Neural progenitor cell (in vitro differentiated cells): ENCODE measurements at regions not wholly inside any gene's neighbourhood (a gene's known extent, or its start where the extent isn't known, plus 50 kb on each side); places are given as distances from the start of the nearest gene placed in this dataset.

Experiments
- DNase-seq: peaks from one replicate; pipeline ENCODE4 v3.0.0-alpha.2; 2016; ENCODE audit warnings: low spot score
- H2AFZ ChIP-seq: fragments of 200-600 bp; sonication (generic); replicated peaks from 2 replicates; pipeline ENCODE4 v1.6.1; 2016; ENCODE audit warnings: antibody characterized with exemption
- H3F3A ChIP-seq: fragments of 200-600 bp; sonication (generic); 2 replicates; pipeline ENCODE4 v1.6.1; 2016; ENCODE audit warnings: antibody characterized with exemption, low read depth
- H3K27ac ChIP-seq: fragments of 200-600 bp; sonication (generic); 2 replicates; pipeline ENCODE4 v1.5.1; 2016; ENCODE audit warnings: mild to moderate bottlenecking
- H3K27me3 ChIP-seq: fragments of 200-600 bp; sonication (generic); 2 replicates; pipeline ENCODE4 v1.6.1; 2016; ENCODE audit warnings: mild to moderate bottlenecking, moderate library complexity
- H3K36me3 ChIP-seq: fragments of 200-600 bp; sonication (generic); 2 replicates; pipeline ENCODE4 v1.5.1; 2016
- H3K4me1 ChIP-seq: fragments of 200-600 bp; sonication (generic); 2 replicates; pipeline ENCODE4 v1.6.1; 2016; ENCODE audit warnings: mixed run types
- H3K4me2 ChIP-seq: fragments of 200-600 bp; sonication (generic); 2 replicates; pipeline ENCODE4 v1.6.1; 2016
- H3K4me3 ChIP-seq: fragments of 200-600 bp; sonication (generic); 2 replicates; pipeline ENCODE4 v1.5.1; 2016
- H3K79me2 ChIP-seq: fragments of 200-600 bp; sonication (generic); 2 replicates; pipeline ENCODE4 v1.6.1; 2016; ENCODE audit warnings: low read depth
- H3K9ac ChIP-seq: fragments of 200-600 bp; sonication (generic); 2 replicates; pipeline ENCODE4 v1.6.1; 2016
- H3K9me3 ChIP-seq: fragments of 200-600 bp; sonication (generic); 2 replicates; pipeline ENCODE4 v1.5.1; 2016; ENCODE audit warnings: low read depth
- H4K20me1 ChIP-seq: fragments of 200-600 bp; sonication (generic); 2 replicates; pipeline ENCODE4 v1.6.1; 2016; ENCODE audit warnings: low read depth
- H3K27ac Mint-ChIP-seq: 3 replicates; pipeline ENCODE4 v1.8.0; 2021; ENCODE audit warnings: mixed read lengths
- H3K27me3 Mint-ChIP-seq: 2 replicates; pipeline ENCODE4 v1.8.0; 2022; ENCODE audit warnings: low read depth, mild to moderate bottlenecking, inconsistent platforms, moderate library complexity, mixed read lengths; ENCODE audit not compliant: insufficient read depth
- H3K36me3 Mint-ChIP-seq: 3 replicates; pipeline ENCODE4 v1.8.0; 2021; ENCODE audit warnings: mixed read lengths
- H3K4me1 Mint-ChIP-seq: 3 replicates; pipeline ENCODE4 v1.8.0; 2021; ENCODE audit warnings: mixed read lengths
- H3K4me3 Mint-ChIP-seq: 3 replicates; pipeline ENCODE4 v1.8.0; 2021; ENCODE audit warnings: mild to moderate bottlenecking, moderate library complexity, mixed read lengths
- H3K9me3 Mint-ChIP-seq: 3 replicates; pipeline ENCODE4 v1.8.0; 2020; ENCODE audit warnings: mixed read lengths
- EZH2 ChIP-seq: fragments of 200-600 bp; sonication (generic); IDR thresholded peaks from 2 replicates; pipeline ENCODE4 v1.6.1; 2017; ENCODE audit warnings: antibody characterized with exemption, mild to moderate bottlenecking, moderate library complexity
- EZH2phosphoT487 ChIP-seq: fragments of 200-600 bp; sonication (generic); IDR thresholded peaks from 2 replicates; pipeline ENCODE4 v1.6.1; 2017; ENCODE audit warnings: antibody characterized with exemption
- TF ChIP-seq, protein P1 (sequence below): fragments of 200-600 bp; sonication (generic); IDR thresholded peaks from 2 replicates; pipeline ENCODE4 v1.5.1; 2017; ENCODE audit warnings: antibody characterized with exemption, mild to moderate bottlenecking

DNA sequence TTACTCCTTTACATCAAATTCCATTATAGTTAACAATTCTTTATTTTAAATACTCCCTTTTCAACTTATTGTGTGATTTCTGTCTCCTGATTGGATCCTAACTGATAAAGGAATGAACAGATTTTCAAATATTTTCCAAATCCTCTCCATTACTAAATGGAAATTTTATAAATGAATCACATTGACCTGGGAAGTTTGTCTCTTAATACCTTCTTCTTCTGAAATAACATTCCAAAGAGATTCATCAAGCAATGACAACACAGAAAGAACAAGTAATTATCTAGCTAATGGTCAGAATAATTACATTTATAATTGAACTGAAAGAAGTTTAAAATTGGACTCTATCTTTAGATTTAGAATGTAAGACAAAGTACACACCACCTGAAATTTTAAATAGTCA, 515.4 kb upstream of the PTCHD4 start:
- H3K36me3 ChIP-seq, result no peaks in the 10 kb centered on the region
- no peaks in the 10 kb centered on the region for H3K9me3 ChIP-seq
- no peak for DNase-seq
- H3K4me2 ChIP-seq, result no peak overlapping the region
- no peak overlapping the region for H2AFZ ChIP-seq
- TF ChIP-seq EZH2phosphoT487 (no peak), EZH2 (no peak)
- TF ChIP-seq, protein P1, sequence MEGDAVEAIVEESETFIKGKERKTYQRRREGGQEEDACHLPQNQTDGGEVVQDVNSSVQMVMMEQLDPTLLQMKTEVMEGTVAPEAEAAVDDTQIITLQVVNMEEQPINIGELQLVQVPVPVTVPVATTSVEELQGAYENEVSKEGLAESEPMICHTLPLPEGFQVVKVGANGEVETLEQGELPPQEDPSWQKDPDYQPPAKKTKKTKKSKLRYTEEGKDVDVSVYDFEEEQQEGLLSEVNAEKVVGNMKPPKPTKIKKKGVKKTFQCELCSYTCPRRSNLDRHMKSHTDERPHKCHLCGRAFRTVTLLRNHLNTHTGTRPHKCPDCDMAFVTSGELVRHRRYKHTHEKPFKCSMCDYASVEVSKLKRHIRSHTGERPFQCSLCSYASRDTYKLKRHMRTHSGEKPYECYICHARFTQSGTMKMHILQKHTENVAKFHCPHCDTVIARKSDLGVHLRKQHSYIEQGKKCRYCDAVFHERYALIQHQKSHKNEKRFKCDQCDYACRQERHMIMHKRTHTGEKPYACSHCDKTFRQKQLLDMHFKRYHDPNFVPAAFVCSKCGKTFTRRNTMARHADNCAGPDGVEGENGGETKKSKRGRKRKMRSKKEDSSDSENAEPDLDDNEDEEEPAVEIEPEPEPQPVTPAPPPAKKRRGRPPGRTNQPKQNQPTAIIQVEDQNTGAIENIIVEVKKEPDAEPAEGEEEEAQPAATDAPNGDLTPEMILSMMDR, result no peak
- no peaks in the 10 kb centered on the region for H3K27me3 Mint-ChIP-seq
- no peak overlapping the region for H3K4me3 Mint-ChIP-seq
- H3K27ac Mint-ChIP-seq, result no peak overlapping the region
- no peaks in the 10 kb centered on the region for H4K20me1 ChIP-seq
- H3K79me2 ChIP-seq, result no peaks in the 10 kb centered on the region
- no peaks in the 10 kb centered on the region for H3K27me3 ChIP-seq
- H3F3A ChIP-seq, result no peaks in the 10 kb centered on the region
- H3K27ac ChIP-seq, result no peak overlapping the region
- no peaks in the 10 kb centered on the region for H3K36me3 Mint-ChIP-seq
- no peaks in the 10 kb centered on the region for H3K4me1 ChIP-seq
- H3K9ac ChIP-seq, result no peak overlapping the region
- no peak overlapping the region for H3K4me3 ChIP-seq
- no peaks in the 10 kb centered on the region for H3K9me3 Mint-ChIP-seq
- peaks cover 21% of the 10 kb centered on the region for H3K4me1 Mint-ChIP-seq

- no peaks in the 10 kb centered on the region for H3K9me3 ChIP-seq
- DNase-seq, result no peak
- H4K20me1 ChIP-seq, result no peaks in the 10 kb centered on the region
- no peak overlapping the region for H2AFZ ChIP-seq
- H3K4me3 Mint-ChIP-seq, result no peak overlapping the region
- H3F3A ChIP-seq, result no peaks in the 10 kb centered on the region
- H3K27ac Mint-ChIP-seq, result no peak overlapping the region
- H3K9ac ChIP-seq, result no peak overlapping the region
- no peak overlapping the region for H3K27ac ChIP-seq
- H3K27me3 Mint-ChIP-seq, result no peaks in the 10 kb centered on the region
- no peaks in the 10 kb centered on the region for H3K79me2 ChIP-seq
- H3K4me2 ChIP-seq, result no peak overlapping the region
- no peaks in the 10 kb centered on the region for H3K9me3 Mint-ChIP-seq
- peaks cover 23% of the 10 kb centered on the region for H3K4me1 Mint-ChIP-seq
- H3K36me3 ChIP-seq, result no peaks in the 10 kb centered on the region
- no peaks in the 10 kb centered on the region for H3K36me3 Mint-ChIP-seq
- no peaks in the 10 kb centered on the region for H3K27me3 ChIP-seq
- H3K4me1 ChIP-seq, result no peaks in the 10 kb centered on the region
- H3K4me3 ChIP-seq, result no peak overlapping the region
- TF ChIP-seq EZH2, result no peak
- no peak for TF ChIP-seq EZH2phosphoT487
These were observed 513.6 kb upstream of the PTCHD4 start for GRCh38 chr6:48624631-48625030.

DNA sequence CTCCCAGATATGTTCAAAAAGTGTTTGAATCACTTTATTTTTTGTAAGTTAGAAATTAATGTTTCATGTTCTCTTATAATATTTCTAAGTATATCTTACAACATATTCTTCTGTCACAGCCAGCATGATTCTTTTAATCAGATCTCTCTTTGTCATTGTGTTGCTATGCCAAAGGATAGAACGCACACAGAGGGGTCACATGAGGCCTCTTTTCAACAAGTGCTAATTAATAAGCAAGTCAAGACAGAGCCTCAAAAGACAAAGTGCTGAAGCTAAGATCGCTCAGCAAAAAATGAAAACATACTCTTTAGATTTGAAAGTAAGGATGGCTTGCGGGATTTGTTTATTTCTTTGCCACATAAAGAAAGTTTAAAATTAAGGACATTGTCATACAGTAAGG, 508.8 kb upstream of the PTCHD4 start:
- Histone ChIP-seq H3K27me3 (no peaks in the 10 kb centered on the region), H3K27ac (no peak overlapping the region), H2AFZ (peak overlapping the region; percentile 40), H3F3A (no peaks in the 10 kb centered on the region), H3K4me1 (no peaks in the 10 kb centered on the region), H3K9me3 (no peaks in the 10 kb centered on the region), H3K9ac (no peak overlapping the region), H3K4me2 (no peak overlapping the region), H4K20me1 (no peaks in the 10 kb centered on the region), H3K79me2 (no peaks in the 10 kb centered on the region), H3K4me3 (no peak overlapping the region), H3K36me3 (no peaks in the 10 kb centered on the region)
- Mint-ChIP-seq H3K27ac (peak overlapping the region; percentile 96), H3K4me1 (peaks cover 10% of the 10 kb centered on the region), H3K4me3 (no peak overlapping the region), H3K9me3 (peaks cover 12% of the 10 kb centered on the region), H3K36me3 (no peaks in the 10 kb centered on the region), H3K27me3 (no peaks in the 10 kb centered on the region)
- TF ChIP-seq EZH2phosphoT487, result no peak
- TF ChIP-seq, protein P1, result no peak
- TF ChIP-seq EZH2, result no peak
- DNase-seq, result no peak

GRCh38 chr6:48615041-48615440, 504.0 kb upstream of the PTCHD4 start:
- Mint-ChIP-seq H3K4me3 (no peak overlapping the region), H3K27ac (no peak overlapping the region), H3K27me3 (no peaks in the 10 kb centered on the region), H3K36me3 (no peaks in the 10 kb centered on the region), H3K9me3 (peaks cover 12% of the 10 kb centered on the region), H3K4me1 (peaks cover 7% of the 10 kb centered on the region)
- no peaks in the 10 kb centered on the region for H3K79me2 ChIP-seq
- H3K4me2 ChIP-seq, result no peak overlapping the region
- no peak overlapping the region for H2AFZ ChIP-seq
- no peaks in the 10 kb centered on the region for H4K20me1 ChIP-seq
- no peaks in the 10 kb centered on the region for H3K36me3 ChIP-seq
- H3K4me1 ChIP-seq, result no peaks in the 10 kb centered on the region
- H3K27ac ChIP-seq, result no peak overlapping the region
- TF ChIP-seq EZH2 (no peak), EZH2phosphoT487 (no peak)
- TF ChIP-seq, protein P1, result no peak
- no peak overlapping the region for H3K4me3 ChIP-seq
- H3F3A ChIP-seq, result no peaks in the 10 kb centered on the region
- H3K9ac ChIP-seq, result no peak overlapping the region
- H3K27me3 ChIP-seq, result no peaks in the 10 kb centered on the region
- H3K9me3 ChIP-seq, result no peaks in the 10 kb centered on the region
- DNase-seq, result no peak
